Naive thymus-derived CD4-positive, alpha-beta T cell (primary cell): ENCODE measurements at regions not wholly inside any gene's neighbourhood (a gene's known extent, or its start where the extent isn't known, plus 50 kb on each side); places are given as distances from the start of the nearest gene placed in this dataset.

Experiments
- ATAC-seq: fragments of 150-1000 bp; cut with Tn5 transposase; 2 replicates; pipeline ENCODE4 v1.10.0; 2021; ENCODE audit warnings: mild to moderate bottlenecking, moderate library complexity
- CTCF ChIA-PET: fragments of 350-600 bp; sonication (Branson Sonifier 250); formaldehyde crosslinking; loops from one replicate; lab custom pipeline; 2021; ENCODE audit warnings: antibody characterized with exemption; lab: Charles Lee
- POLR2A ChIA-PET: fragments of 350-600 bp; sonication (Branson Sonifier 250); formaldehyde crosslinking; loops from one replicate; lab custom pipeline; 2021; ENCODE audit warnings: antibody characterized with exemption, inconsistent platforms; lab: Charles Lee
- DNase-seq, 9 donors: peaks; one replicate each; pipeline versions ENCODE4 v3.0.0 to v3.0.0-alpha.2; 2020 to 2022; ENCODE audit warnings: mixed read lengths in 1 of 9
- H3K27ac ChIP-seq: one replicate; pipeline ENCODE4 v1.7.0; 2013; ENCODE audit warnings: mild to moderate bottlenecking, low read depth, low read length, moderate library complexity
- H3K27me3 ChIP-seq, 2 donors: one replicate each; pipeline ENCODE4 v1.7.0; 2013; ENCODE audit warnings: low read length in 2 of 2, mild to moderate bottlenecking in 2 of 2, moderate library complexity in 2 of 2; ENCODE audit not compliant: control insufficient read depth in 2 of 2, insufficient read depth in 2 of 2
- H3K36me3 ChIP-seq, 3 experiments: 1 replicate in 2 of 3; 2 replicates in 1 of 3; pipeline ENCODE4 v1.7.0; 2013; ENCODE audit warnings: low read length in 3 of 3, mild to moderate bottlenecking in 3 of 3, moderate library complexity in 1 of 3; ENCODE audit not compliant: insufficient read depth in 3 of 3, control insufficient read depth in 2 of 3
- H3K4me1 ChIP-seq, 2 donors: one replicate each; pipeline ENCODE4 v1.7.0; 2013; ENCODE audit warnings: low read length in 2 of 2, mild to moderate bottlenecking in 2 of 2, moderate library complexity in 1 of 2; ENCODE audit not compliant: control insufficient read depth in 2 of 2, insufficient read depth in 2 of 2
- H3K4me3 ChIP-seq: 2 replicates; pipeline ENCODE4 v1.7.0; 2013; ENCODE audit warnings: mild to moderate bottlenecking, low read length
- H3K9me3 ChIP-seq, 3 experiments: 1 replicate in 2 of 3; 2 replicates in 1 of 3; pipeline ENCODE4 v1.7.0; 2013; ENCODE audit warnings: low read length in 3 of 3; ENCODE audit not compliant: control insufficient read depth in 2 of 3
- H3K27ac Mint-ChIP-seq, 9 donors: one replicate each; pipeline ENCODE4 v1.8.0; 2020 to 2022; ENCODE audit warnings: mixed read lengths in 9 of 9, mild to moderate bottlenecking in 8 of 9, moderate library complexity in 5 of 9, inconsistent platforms in 2 of 9
- H3K27me3 Mint-ChIP-seq, 5 donors: one replicate each; pipeline ENCODE4 v1.8.0; 2021 to 2022; ENCODE audit warnings: mixed read lengths in 5 of 5, mild to moderate bottlenecking in 1 of 5
- H3K36me3 Mint-ChIP-seq, 5 donors: one replicate each; pipeline ENCODE4 v1.8.0; 2020 to 2022; ENCODE audit warnings: mixed read lengths in 5 of 5, mild to moderate bottlenecking in 3 of 5, inconsistent platforms in 1 of 5
- H3K4me1 Mint-ChIP-seq, 7 donors: one replicate each; pipeline ENCODE4 v1.8.0; 2020 to 2022; ENCODE audit warnings: mixed read lengths in 7 of 7, mild to moderate bottlenecking in 3 of 7, inconsistent platforms in 1 of 7
- H3K4me3 Mint-ChIP-seq, 10 donors: one replicate each; pipeline ENCODE4 v1.8.0; 2020 to 2022; ENCODE audit warnings: mild to moderate bottlenecking in 10 of 10, mixed read lengths in 10 of 10, moderate library complexity in 6 of 10, inconsistent platforms in 2 of 10
- H3K9me3 Mint-ChIP-seq, 11 donors: one replicate each; pipeline ENCODE4 v1.8.0; 2020 to 2022; ENCODE audit warnings: mixed read lengths in 11 of 11, mild to moderate bottlenecking in 4 of 11, inconsistent platforms in 1 of 11, moderate library complexity in 1 of 11
- intact Hi-C, 2 donors: fragments of 100-400 bp; cut with micrococcal nuclease; formaldehyde crosslinking; loops; one replicate each; pipeline ENCODE4 v1.15.1; 2023

DNA sequence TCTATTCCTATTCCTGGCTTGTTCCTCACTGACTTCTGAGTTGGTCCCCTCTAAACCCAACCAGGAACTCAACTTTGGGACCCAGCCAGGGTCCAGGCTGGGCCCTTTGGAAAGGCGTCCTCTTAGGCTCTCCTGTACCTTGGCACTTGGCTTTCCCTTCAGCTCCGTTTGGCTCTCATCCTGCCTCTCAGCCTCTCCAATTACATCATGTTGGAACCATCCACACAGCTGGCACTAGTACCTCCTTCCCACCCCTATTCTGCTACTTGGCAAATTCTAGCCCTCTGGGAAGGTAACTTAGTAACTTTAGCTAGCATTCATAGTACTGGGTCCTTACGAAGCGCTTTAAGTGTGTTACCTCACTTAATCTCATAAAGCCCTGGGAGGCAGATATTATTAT is 205.3 kb upstream of the HABP2 start:
- Mint-ChIP-seq H3K4me1 (no peaks in the 10 kb centered on the region), H3K27ac (no peak overlapping the region), H3K27me3 (peaks cover 0 to 9% (median 5%) of the 10 kb centered on the region in 5 donors), H3K9me3 (no peaks in the 10 kb centered on the region), H3K4me3 (no peak overlapping the region), H3K36me3 (no peaks in the 10 kb centered on the region)
- no peaks in the 10 kb centered on the region for H3K4me1 ChIP-seq
- ATAC-seq (no peak), DNase-seq (no peak)
- intact Hi-C loops, result no loop called here
- H3K27ac ChIP-seq, result no peak overlapping the region
- H3K27me3 ChIP-seq, result no peaks in the 10 kb centered on the region
- H3K36me3 ChIP-seq, result no peaks in the 10 kb centered on the region
- CTCF ChIA-PET, result no interaction called here
- POLR2A ChIA-PET, result no interaction called here
- H3K9me3 ChIP-seq, result no peaks in the 10 kb centered on the region
- no peak overlapping the region for H3K4me3 ChIP-seq

DNA sequence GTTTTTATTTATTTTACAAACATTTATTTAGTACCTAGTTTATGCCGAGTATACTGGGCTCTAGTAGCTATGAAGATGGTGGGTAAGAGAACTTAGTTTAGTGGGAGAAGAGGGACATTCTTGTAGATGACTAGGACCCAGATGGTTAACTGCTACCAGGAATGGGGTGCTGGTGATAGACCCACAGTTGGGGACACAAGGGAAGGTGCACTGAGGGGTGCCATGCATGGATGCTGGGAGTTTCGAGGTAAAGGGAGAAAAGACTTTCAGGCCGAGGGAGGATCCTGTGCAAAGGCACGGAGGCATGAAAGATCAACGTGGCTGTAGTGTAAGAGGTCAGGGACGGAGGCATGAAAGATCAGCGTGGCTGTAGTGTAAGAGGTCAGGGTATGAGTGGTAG is 204.2 kb upstream of the HABP2 start:
- ChIA-PET POLR2A (no interaction called here), CTCF (no interaction called here)
- H3K9me3 ChIP-seq, result no peaks in the 10 kb centered on the region
- Mint-ChIP-seq H3K4me3 (no peak overlapping the region), H3K27me3 (peaks cover 0 to 9% (median 4%) of the 10 kb centered on the region in 5 donors), H3K9me3 (no peaks in the 10 kb centered on the region), H3K4me1 (no peaks in the 10 kb centered on the region), H3K27ac (no peak overlapping the region), H3K36me3 (no peaks in the 10 kb centered on the region)
- H3K36me3 ChIP-seq, result no peaks in the 10 kb centered on the region
- H3K4me3 ChIP-seq, result no peak overlapping the region
- DNase-seq (no peak), ATAC-seq (no peak)
- no peaks in the 10 kb centered on the region for H3K27me3 ChIP-seq
- H3K27ac ChIP-seq, result no peak overlapping the region
- intact Hi-C loops, result no loop called here
- H3K4me1 ChIP-seq, result no peaks in the 10 kb centered on the region

GRCh38 chr10:113350311-113351040 is 202.4 kb upstream of the HABP2 start:
- Histone ChIP-seq H3K27me3 (no peaks in the 10 kb centered on the region), H3K4me1 (no peaks in the 10 kb centered on the region), H3K36me3 (no peaks in the 10 kb centered on the region), H3K9me3 (no peaks in the 10 kb centered on the region), H3K27ac (no peak overlapping the region), H3K4me3 (no peak overlapping the region)
- Mint-ChIP-seq H3K36me3 (no peaks in the 10 kb centered on the region), H3K27ac (no peak overlapping the region), H3K9me3 (no peaks in the 10 kb centered on the region), H3K4me3 (no peak overlapping the region), H3K4me1 (no peaks in the 10 kb centered on the region), H3K27me3 (peaks cover 0 to 14% (median 4%) of the 10 kb centered on the region in 5 donors)
- ATAC-seq (no peak), DNase-seq (no peak)
- CTCF ChIA-PET, result no interaction called here
- intact Hi-C loops, result no loop called here
- POLR2A ChIA-PET, result no interaction called here

DNA sequence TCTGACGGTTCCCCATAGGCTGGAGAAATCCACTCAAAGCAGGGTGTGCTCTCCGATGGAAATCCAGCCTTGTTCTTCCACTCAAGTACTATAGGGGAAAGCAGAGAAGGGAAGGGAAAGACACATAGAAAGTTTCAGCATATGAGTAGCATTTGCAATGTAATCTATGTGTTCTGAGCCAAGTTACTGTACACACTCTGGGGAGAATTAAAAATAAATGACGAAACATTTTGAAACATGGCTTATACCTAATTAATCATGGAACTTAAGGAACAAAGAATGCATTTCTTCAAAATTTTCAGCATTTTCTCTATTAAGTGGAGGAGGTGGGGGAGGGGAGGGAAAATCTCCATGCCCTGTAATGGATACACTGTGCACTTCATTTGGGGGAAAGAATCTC is 198.1 kb upstream of the HABP2 start:
- Histone ChIP-seq H3K27ac (no peak overlapping the region), H3K4me3 (no peak overlapping the region), H3K9me3 (no peaks in the 10 kb centered on the region), H3K4me1 (no peaks in the 10 kb centered on the region), H3K27me3 (no peaks in the 10 kb centered on the region), H3K36me3 (no peaks in the 10 kb centered on the region)
- DNase-seq (no peak), ATAC-seq (no peak)
- H3K4me3 Mint-ChIP-seq, result no peak overlapping the region
- ChIA-PET CTCF (no interaction called here), POLR2A (no interaction called here)
- H3K27ac Mint-ChIP-seq, result no peak overlapping the region
- intact Hi-C loops, result no loop called here
- H3K9me3 Mint-ChIP-seq, result no peaks in the 10 kb centered on the region
- H3K27me3 Mint-ChIP-seq, result peaks cover 0 to 15% (median 2%) of the 10 kb centered on the region in 5 donors
- H3K4me1 Mint-ChIP-seq, result no peaks in the 10 kb centered on the region
- no peaks in the 10 kb centered on the region for H3K36me3 Mint-ChIP-seq

- Mint-ChIP-seq H3K4me3 (no peak overlapping the region), H3K4me1 (no peaks in the 10 kb centered on the region), H3K36me3 (no peaks in the 10 kb centered on the region), H3K27ac (no peak overlapping the region), H3K9me3 (no peaks in the 10 kb centered on the region), H3K27me3 (peaks cover 0 to 15% (median 1%) of the 10 kb centered on the region in 5 donors)
- CTCF ChIA-PET, result interaction anchor here (0.7 kb wide), 1 partner anchor 126 kb away, joined by 6 read pairs; no protein-coding TSS in a partner anchor
- no peak overlapping the region for H3K4me3 ChIP-seq
- ATAC-seq, result no peak
- no peaks in the 10 kb centered on the region for H3K27me3 ChIP-seq
- no peaks in the 10 kb centered on the region for H3K9me3 ChIP-seq
- POLR2A ChIA-PET, result no interaction called here
- H3K4me1 ChIP-seq, result no peaks in the 10 kb centered on the region
- intact Hi-C loops, result no loop called here
- no peak for DNase-seq
- H3K27ac ChIP-seq, result no peak overlapping the region
- no peaks in the 10 kb centered on the region for H3K36me3 ChIP-seq
Observed at GRCh38 chr10:113356794-113357680, 195.8 kb upstream of the HABP2 start.

- no peak for ATAC-seq
- Mint-ChIP-seq H3K27ac (no peak overlapping the region), H3K4me1 (peaks cover 0 to 6% (median 3%) of the 10 kb centered on the region in 7 donors), H3K27me3 (peaks cover 0 to 15% (median 4%) of the 10 kb centered on the region in 5 donors), H3K4me3 (no peak overlapping the region), H3K9me3 (no peaks in the 10 kb centered on the region), H3K36me3 (no peaks in the 10 kb centered on the region)
- Histone ChIP-seq H3K9me3 (no peaks in the 10 kb centered on the region), H3K4me1 (no peaks in the 10 kb centered on the region), H3K27me3 (no peaks in the 10 kb centered on the region), H3K27ac (no peak overlapping the region), H3K36me3 (no peaks in the 10 kb centered on the region), H3K4me3 (no peak overlapping the region)
- DNase-seq, result no peak
- intact Hi-C loops, result no loop called here
- POLR2A ChIA-PET, result no interaction called here
- CTCF ChIA-PET, result no interaction called here
Observed at GRCh38 chr10:113357681-113358300, 195.1 kb upstream of the HABP2 start.
